ENCODE measurements at regions not wholly inside any gene's neighbourhood (a gene's known extent, or its start where the extent isn't known, plus 50 kb on each side); places are given as distances from the start of the nearest gene placed in this dataset.
"Not testable (repeated sequence)": the region's sequence is repeated elsewhere in the genome, so short reads cannot be mapped to it uniquely, and the experiment has no call there.

DNA sequence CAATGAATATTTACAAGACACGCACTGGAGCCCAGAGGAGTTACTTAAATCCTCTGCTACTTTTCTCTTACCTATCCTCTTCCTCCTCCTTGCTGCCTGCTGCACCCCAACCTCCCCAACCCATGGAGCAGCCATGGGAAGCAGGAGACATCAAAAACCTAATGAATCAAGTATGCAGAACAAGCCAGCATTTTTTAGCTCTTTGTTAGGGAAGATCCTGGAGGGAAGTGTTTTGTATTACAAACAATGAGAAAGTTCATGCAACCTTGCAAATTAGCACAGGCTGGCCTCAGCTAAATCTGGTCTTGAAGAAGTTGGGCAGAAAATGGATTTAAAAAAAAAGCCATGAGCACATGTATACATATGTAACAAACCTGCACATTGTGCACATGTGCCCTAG is 498.8 kb downstream of the KIF4B start:
- no peak for DNase-seq (ENCODE audit: low spot score)

DNA sequence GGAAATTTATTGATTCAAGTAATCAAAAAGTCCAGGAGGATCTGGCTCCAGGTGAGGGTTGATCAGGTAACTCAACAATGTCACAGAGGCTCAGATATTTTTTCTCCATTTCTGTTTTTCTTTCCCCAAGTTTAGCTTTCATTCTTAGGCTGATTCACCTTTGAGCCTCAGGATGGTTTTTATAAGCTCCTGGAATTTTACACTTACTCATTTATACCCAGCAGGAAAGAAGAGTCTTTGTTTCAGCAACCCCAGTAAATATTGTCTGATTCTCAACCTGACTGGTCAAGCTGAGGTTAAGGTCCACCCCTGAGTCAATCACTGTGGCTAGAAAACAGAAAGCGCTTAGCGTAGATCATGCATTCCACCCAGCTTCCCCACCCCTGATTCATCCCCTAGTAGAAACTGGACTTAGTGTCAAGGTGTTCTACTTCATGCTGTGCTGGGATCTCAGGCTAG is 500.6 kb downstream of the KIF4B start:
- DNase-seq (ENCODE audit: low spot score), result no peak

DNA sequence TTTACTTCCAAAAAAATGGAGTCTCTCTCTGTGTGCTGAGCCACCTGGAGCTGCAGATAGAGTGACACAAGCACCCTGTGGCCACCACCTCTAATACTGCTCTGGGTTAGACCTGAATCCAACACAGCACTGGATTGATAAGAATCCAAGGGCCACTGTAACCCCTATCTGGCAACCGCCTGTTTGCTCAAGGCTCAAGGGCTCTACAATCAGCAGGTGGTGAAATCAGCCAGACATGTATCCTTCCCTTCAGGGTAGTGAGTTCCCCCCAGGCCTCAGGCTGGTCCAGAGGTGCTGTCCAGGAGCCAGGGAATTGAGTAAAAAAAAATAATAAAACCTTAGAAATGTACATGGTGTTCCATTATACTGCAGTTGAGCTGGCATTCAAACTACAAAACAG is 509.0 kb downstream of the KIF4B start:
- no peak for DNase-seq (ENCODE audit: low spot score)

DNA sequence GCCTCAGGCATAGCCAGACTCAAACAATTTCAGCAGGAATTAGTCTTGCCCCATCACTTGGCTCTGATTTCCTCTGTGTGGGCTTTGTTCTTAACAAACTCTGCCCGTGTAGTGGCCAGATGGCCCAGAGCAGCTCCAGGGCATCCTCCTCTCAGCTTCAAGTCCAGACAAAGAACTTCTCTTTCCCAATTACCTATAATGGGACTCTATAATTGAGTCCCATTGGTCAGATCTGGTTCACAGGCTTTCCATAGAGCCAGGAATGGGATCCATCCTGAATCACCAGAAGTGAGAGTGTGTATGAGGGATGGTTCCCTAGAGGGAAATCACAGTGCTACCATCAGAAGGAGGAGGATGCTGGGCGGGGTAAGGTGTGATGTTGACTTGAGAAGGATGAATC is 515.8 kb downstream of the KIF4B start:
- DNase-seq (ENCODE audit: low spot score), result peak; percentile 13

DNA sequence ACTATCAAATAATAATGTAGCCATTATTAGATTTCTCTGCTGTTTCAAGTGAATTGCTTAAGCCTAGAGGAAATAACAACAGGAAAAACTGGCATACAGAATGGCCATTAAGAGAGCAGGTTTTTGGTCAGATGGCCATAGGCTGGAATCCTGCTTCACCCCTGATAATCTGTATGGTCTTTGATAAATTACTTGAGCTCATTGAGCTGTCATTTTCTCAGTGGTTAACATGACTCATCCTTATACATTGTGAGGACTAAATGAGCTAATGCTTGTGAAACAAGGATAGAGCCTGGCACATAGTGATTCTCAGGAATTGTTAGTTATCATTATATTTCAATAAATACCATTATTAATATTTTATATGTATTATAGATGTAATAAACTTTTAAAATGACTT is 516.5 kb downstream of the KIF4B start:
- DNase-seq (ENCODE audit: low spot score), result no peak

DNA sequence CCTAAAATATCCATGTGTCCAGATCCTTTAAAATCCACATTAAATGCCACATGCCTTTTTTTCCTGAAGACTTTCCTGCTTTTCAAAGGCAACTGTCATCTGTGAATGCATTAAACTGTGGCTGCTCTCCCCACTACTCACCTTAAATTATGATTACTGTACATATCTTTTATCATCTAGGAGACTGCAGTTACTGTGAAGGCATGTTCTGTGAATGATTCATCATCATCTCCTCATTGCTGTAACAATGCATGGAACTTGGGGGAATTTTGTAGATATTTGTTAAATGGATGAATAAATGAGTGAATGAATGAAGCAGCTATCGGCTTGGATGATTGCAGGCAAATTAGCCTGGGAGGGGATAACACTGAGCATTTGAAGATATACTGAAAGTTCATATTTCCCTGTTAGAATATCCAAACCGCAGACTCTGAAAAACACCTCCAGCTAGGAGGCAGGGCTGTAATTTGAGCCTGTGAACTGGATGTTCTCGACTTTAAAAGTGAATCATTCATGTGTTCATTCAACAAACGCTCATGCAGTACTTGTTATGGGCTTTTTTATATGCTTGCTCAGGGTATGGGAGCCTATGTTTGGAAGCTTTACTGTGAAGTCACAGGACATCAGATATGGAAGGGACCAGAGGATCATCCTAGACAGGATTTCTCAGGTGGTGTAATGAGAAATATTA is 519.2 kb downstream of the KIF4B start:
- no peak for DNase-seq (ENCODE audit: low spot score)

DNA sequence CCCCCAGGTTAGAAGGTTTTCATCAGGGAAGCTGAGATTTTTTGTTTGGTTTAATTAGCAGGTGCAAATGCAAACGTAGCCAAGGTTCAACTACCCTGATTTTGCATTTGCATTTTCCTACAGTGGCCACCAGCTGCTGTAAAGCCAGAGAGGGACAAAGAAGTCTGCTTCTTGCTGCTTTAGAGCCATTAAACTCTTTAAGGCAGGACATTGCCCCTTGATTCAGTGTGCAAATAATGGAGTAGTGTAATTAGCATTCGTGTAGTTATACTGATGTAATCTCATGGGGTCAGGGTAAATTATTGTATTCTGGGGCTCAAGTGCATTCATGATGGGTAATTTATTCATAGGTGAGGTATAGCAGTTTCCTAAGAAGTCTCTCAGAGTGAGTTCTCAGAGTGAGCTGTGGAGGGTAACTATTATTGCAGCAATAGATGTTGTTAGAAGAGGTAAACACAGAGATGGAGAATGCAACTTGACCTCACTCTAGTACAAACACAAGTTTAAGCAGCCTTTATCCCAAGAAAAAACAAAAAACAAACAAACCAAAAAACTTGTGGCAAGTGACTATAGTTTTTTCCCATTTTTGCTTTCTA is 526.5 kb downstream of the KIF4B start:
- no peak for DNase-seq (ENCODE audit: low spot score)

DNA sequence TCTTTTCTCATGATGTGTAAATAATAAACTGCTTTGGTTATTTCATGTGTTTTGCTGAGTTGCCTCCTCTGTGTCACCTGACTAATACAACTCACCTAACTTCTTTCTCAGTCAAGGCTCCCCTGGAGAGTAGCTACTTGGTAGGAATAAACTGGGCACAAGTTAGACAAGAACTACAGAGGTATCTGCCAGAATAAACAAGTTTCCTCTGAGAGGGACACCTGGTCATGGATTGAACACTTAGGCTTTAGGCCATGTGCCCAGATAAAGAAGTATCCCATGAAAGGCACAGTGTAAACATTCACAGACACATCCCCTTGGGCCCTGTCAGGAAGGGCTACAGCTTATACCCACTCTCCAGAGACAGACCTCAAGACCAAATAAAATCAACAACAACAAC is 532.5 kb downstream of the KIF4B start:
- no peak for DNase-seq (ENCODE audit: low spot score)

DNA sequence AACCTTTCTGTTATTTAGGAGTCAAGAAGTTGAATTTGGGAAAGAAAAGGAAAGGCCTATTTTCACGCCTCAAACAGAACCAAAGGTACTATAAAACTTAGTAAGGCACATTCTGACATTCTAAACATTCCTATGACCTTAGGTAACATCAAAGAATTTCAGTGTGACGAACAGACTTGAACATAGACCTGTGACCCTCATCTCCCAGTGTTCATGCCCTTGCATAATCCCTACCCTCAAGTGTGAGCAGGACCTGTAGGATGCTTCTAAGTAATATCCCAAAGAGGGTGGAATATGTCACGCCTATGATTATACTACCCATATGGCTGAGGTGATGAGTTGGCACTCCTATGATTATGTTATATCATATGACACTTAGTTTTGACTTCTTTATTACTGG is 540.9 kb downstream of the KIF4B start:
- no peak for DNase-seq (ENCODE audit: low spot score)

DNA sequence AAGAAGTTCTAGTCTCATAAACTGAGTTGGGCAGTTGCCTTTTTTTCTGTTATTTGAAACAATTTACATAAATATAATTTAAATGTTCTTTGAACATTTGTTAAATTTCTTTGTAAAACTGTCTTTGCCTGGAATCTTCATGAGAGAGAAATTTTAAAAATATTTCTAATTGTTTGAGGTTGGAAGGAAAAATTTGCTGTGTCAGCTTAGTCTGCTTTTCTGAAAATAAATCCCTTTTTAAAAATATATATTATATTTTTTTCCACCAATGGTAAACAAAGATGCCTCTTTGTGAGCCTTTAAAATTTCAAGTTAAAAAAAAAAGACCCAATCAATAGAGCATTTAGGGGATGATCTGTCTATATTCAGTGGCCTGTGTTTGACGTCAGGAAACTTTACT is 542.7 kb downstream of the KIF4B start:
- no peak for DNase-seq (ENCODE audit: low spot score)

DNA sequence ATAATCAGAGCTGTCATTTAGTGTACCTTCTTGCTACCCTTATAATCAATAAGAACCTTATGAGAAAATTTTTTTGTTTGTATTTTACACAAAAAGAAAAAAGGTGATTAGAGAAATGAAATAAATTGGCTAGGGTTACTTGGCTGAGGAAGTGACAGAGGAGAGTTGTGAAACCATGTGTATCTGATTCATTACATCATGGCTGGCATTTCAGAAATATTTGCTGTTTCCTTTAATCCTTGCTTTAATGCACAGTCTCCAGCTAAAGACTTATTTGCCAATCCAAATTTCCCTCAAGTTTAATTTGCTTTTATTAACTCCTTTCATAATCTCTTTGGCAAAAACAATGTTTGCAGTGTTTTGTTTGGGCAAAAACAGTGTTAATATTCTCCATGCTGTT is 543.1 kb downstream of the KIF4B start:
- DNase-seq (ENCODE audit: low spot score), result no peak

DNA sequence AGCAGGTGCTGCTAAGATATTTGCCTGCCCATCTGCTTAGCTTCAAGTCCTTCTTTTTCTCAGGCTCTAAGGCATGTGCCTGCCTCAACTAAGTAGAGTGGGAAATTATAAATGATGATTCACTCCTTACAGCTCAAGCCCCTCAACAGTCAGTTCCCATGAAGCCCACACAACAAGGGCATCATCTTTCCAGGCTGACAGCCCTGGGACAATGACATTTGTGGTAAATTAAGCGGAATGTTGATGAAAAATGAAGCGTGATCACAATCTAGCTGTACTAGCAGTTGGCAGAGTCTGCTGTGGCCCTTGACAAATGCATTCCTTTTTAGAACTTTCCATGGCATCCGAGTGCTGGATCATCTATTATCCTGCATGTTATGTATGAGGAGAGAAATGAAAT is 548.6 kb downstream of the KIF4B start:
- DNase-seq (ENCODE audit: low spot score), result no peak

DNA sequence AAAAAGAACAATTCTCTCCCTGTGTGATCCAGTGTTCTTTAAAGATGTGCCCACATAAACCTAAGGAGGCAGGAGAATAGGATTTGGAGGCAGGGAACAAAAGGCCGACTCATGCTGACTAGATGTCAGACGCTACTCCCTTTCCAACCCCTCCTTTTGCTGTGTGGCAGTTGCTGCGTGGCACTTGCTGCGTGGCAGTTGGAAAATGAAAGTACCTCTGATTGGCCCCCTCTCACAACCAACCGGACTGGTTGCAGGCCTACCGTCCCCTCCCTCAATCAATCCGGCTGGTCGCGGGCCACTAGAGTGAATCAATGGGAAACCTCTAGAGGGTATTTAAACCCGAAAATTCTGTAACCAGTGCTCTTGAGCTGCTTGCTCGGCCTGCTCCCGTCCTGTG is 551.0 kb downstream of the KIF4B start:
- DNase-seq (ENCODE audit: low spot score), result no peak

DNA sequence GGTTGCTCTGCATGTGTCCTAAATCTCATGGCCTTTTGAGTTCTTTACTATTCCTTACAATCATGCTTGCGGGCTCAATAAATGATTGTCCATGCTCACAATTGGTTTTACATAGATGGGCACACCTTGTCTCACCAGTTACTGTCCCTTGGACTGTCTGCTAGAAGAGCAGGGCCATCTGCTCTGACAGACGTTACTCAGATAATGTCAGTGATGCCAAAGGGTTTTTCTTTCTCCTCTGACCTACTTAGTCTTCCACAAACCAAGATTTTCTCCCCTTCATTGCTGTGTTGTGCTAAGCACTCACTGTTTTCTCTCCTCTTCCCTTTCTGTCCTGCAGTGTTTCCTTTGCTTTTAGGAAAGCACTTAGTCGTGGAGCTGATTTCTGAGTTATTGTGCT is 562.3 kb downstream of the KIF4B start:
- DNase-seq (ENCODE audit: low spot score), result no peak

DNA sequence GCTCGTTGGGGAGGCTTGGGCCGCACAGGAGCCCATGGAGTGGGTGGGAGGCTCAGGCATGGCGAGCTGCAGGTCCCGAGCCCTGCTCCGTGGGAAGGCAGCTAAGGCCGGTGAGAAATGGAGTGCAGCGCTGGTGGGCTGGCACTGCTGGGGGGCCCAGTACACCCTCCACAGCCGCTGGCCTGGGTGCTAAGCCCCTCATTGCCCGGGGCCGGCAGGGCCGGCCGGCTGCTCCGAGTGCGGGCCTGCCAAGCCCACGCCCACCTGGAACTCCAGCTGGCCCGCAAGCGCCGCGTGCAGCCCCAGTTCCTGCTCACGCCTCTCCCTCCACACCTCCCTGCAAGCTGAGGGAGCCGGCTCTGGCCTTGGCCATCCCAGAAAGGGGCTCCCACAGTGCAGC is 573.3 kb downstream of the KIF4B start:
- DNase-seq (ENCODE audit: low spot score), result not testable (repeated sequence)

DNA sequence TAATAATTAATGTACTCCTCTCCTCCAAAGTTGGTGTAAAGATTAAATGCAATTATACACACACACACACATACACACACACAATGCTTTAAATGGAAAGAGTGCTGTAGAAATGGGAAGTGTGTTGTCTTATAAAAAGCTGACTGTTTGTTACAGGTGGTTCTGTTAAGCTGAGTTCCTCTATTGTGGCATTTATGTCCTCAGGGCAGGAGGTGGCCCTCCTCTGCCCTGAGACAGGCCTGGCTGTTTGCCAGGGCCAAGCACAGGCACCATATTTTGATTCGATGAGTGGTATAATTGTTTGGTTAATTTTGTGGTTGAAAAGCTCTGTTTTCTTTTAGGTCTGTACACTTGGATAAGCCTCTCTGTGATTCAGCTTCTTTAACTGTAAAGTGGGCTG is 573.9 kb downstream of the KIF4B start:
- no peak for DNase-seq (ENCODE audit: low spot score)

DNA sequence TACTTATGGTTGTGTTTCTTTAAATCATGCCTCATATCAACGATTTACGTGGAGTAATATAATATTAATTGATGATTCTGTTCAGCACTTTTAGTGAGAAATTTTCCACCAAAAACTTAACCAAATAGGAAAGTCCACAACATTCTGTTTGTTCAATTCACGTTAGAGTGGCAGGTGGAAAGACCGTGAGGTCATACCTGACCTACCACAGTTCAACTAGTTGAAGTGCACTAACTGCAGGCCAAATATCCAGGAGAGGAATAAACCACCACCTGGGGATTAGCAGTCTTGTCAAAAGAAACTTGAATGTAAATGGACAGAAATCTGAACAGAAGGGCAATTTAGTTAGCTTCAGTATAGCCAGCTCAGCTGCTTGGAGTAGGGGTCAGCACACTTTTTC is 577.7 kb downstream of the KIF4B start:
- no peak for DNase-seq (ENCODE audit: low spot score)

DNA sequence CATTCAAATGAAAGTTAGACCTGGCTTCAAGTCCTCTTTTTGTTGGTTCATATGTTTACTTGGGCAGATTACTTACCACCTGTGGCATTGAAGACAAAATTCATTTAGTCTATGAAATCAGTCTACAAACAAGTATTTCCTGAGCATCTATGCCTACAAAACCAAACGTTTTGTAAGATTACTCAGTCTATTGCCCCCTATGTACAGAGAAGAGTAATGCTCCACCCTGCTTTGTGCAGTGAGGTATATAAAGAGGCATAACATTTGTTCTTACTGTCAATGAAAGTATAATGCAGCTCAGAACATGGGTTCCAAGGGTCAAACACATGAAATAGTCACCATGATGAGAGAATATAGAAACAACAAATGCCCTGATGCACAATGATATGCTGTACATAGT is 580.7 kb downstream of the KIF4B start:
- DNase-seq (ENCODE audit: low spot score), result no peak

DNA sequence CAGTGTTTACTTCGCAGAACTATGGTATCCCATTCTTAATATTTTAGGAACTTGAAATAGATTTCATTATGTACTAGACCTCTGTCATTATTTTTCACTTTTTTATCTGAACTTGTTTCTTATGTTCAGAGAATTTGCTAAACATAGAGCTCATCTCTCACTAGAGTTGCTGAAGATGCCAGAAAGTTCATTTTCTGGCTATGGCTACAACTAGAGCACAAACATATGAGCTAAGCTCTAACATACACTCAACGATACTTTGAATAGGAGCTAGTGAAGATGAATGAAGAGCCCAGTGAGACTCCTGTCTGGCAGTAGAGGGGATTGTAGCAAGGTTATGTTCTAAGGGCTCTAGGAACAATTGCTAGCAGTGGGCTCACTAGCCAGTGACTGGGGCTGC is 582.2 kb downstream of the KIF4B start:
- no peak for DNase-seq (ENCODE audit: low spot score)

DNA sequence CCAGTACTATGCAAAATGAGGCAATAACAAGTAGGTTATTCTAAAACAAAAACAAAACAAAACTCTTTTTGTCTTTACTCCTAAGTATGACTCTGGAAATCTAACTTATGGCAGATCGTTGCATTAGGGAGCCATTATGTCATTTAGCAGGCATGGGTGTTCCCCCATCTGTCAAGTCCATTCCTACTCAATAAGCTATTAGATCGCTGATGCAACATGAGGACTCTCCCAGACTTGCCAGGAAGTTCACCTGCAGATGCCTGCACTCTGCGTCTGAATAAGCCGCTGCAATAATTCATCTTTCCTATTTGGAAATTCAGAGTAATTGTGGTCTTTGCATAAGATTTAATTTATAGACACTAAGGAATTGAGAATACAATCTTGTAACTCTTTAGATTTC is 585.0 kb downstream of the KIF4B start:
- DNase-seq (ENCODE audit: low spot score), result no peak

DNA sequence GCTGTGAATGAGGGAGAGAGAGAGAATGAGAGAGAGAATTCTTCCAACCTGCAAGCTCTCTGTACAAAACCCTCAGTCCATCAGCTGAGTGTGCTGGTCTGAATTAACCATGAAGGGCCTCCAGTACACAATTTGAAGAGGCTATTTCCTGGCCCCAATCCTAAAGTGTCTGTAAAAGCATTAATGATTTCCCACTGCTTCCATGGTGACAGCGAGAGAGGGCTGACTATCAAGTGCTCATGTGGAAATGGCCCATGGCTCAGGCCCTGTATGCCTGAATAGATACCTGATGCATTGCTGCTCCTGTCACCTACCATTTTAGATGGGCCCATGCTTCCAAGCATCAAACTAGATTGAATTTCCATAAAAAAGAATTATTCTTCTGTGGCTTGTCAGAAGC is 592.4 kb downstream of the KIF4B start:
- no peak for DNase-seq (ENCODE audit: low spot score)

DNA sequence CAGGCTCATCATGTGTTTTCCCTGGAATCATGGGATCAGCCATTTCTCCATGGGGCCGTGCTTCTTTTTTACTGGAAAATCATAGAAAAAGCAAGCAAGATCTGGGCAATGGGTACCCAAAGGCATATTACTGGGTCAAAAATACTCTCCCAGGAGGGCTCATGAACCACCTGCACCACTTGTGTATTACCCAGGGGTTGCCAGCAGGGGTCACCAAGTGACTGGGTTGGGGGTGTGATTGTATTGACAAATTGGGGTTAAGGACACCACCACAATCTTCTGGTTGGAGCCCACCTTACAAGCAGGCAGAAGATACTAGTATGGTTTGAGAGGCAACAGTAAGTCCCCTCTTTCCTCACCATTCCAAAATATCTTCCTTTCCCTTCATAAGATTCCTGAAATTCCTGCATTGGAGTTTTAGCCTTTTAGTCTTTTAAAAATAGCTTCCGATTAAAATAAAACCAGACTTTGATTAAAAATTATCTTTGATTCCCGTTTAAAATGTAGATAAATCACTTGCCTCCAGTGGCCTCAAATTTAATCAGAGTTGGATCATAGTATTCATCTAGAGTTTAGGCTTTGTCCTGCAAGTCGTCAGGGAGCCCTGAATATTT is 603.3 kb downstream of the KIF4B start:
- DNase-seq (ENCODE audit: low spot score), result peak; percentile 72

DNA sequence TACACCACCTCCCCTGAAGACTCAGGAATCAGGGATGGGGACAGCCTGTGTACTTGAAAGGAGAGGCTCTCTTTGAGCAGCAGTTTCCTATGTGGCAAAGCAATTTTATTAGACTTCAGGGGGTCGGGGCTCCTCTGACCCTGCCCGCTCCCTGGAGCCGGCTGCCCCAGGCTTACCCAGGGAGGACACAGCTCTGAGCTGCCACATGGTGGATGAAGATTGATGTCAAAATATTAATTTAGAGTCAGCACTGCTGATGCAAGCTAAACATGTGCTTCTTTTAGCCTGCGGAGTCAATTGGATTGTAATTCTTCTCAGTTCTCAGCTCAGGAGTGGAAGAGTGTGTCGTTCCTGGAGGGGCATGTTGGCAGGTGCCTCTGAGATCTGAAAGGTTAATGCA is 606.1 kb downstream of the KIF4B start:
- DNase-seq (ENCODE audit: low spot score), result no peak
